ENCODE measurements at regions not wholly inside any gene's neighbourhood (a gene's known extent, or its start where the extent isn't known, plus 50 kb on each side); places are given as distances from the start of the nearest gene placed in this dataset.

DNA sequence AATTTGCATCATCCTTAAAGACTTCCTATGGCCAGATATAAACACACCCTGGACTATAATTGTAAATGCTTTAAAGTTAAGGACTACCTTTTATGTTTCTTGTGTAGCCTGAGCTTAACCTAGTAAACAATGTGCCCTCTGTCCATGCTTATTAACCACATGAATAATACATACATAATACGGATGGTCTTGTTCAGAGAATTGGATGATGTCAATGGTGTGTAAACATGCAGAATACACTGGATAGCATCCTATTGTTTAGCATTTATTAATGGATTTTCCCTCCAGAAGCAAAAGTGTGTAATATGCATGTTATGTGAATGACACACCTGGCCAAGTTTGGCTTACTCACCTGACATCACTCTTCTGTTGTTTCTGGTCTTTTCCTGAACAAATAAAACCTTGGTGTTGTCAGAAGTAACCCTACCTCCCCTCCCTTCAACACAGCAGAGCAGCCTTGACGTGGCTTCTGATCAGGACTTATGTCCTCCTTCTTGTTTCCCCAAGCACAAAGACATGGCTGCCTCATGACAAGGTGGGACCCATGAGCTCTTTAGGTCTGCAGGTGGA is 517.9 kb downstream of the MTRR start:
- DNase-seq (ENCODE audit: low read depth in 3 of 3), result no peak

DNA sequence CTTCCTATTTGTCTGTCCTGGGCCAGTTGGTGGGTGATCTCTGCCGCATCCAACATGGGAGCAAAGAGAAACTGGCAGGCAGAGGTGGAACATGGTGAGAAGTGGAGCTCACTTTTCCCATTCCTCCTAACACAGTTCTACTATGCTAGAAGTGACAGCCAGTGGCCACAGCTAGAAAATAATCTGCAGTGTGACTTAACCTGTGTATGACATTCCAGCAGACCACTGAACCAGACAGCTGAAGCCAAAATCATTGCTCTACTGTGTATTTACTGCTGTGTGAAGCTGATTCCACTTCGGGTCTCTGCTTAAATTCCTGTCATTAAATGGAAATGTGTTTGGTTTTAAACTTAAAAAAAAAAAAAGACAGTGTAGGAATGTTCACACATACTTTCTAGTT is 523.0 kb downstream of the MTRR start:
- DNase-seq (ENCODE audit: low read depth in 3 of 3), result no peak

DNA sequence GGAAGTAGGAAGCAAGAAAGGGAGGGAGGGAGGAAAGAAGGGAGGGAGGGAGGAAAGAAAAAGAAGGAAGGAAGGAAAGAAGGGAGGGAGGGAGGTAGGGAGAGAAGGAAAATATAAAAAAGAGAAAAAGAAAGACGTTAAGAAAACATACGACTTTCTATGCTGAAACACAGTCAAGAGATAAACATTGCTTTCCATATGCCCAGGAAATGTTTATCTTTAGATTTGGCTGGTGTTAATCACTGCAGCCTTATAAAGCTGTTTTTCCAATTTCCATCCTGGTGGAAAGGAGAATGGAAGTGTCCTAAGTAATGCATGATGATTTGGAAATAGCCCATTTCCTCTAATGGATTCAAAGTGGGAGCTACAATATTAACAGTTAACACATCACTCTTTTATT is 524.3 kb downstream of the MTRR start:
- no peak for DNase-seq (ENCODE audit: low read depth in 3 of 3)

DNA sequence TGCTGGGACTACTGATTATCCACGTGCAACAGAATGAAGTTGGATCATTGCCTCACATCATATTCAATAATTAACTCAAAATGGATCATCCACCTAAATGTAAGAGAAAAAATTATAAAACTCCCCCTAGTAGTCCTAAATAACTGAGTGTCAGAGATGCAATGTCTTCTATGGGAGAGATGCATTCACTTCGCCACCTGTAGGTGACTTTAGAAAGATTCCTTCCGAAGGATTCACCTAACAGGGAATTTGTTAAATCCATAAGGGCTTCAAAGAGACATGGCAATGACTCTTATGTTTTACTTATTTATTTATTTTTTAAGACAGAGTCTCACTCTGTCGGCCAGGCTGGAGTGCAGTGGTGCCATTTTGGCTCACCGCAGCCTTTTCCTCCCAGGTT is 526.0 kb downstream of the MTRR start:
- no peak for DNase-seq (ENCODE audit: low read depth in 3 of 3)

DNA sequence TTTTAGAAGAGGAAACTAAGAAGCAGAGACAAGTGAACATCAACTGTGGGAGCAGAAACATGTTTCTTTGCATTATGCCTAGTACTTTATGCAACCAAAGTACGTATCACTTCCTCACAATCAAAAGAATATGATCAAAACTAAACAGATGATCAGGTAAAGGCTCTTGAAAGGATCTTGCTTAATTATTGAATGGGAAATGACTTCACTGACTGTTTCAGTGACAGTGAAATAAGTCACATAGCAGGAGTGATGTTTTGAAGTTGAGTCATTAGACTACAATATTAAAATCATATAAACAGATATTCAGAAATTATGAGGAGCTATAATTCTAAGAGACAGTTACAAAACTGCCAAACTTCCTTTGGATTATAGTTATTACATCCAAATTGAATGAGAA is 527.3 kb downstream of the MTRR start:
- no peak for DNase-seq (ENCODE audit: low read depth in 3 of 3)

DNA sequence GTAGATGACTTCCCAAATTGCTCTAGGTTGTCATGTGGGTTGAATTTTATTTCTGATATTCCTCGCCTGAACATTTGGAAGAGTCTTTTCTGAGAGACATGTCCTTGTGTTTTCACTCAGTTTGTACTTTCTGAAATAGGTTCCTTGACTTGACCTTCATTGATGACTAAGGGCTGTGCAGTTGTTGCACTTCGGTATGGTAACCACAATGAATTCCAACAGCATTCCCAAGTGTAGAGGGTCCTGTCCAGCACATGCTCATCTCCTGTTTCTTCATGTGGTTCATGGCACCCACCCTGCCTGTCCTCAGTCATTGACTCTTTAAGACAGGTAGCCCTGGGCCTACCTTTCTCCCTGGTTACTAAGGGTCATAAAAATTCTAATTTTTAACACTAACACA is 527.8 kb downstream of the MTRR start:
- no peak for DNase-seq (ENCODE audit: low read depth in 3 of 3)

DNA sequence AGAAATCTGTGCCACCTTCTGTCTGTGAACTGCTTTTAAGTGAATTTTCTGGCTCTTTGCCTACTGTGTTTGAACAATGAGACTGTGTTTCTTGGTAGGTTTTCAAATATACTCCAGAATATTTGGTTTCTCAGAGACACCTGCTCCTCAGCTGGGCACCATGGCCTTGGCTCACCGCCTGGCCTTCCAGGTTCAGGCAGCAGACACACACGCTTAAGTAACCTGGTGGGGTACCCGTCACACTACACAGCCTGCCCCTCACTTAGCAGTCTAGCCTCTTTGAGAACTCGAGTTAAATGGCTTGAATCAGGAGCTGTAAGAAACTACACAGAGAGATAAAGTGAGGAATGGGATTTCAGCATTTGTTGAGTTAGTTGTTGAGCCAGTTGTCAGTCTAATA is 530.5 kb downstream of the MTRR start:
- no peak for DNase-seq (ENCODE audit: low read depth in 3 of 3)

DNA sequence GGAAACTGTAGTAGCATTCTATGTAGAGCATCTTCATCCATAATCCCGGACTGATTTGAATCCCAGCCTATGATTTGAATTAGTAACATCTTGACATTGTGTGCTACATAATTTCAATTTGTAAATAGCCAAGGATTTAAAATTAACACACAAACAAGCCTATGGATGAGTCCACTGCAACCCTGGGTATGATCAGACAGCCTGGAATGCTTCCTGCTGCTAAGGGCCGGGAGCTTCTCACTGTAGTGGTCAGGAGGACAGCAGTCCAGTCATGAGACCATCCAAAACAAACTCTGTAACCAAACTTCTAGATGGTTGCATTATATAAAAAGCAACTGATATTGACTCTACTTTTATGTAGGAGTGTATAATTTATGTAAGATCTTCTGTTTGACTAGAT is 539.3 kb downstream of the MTRR start:
- no peak for DNase-seq (ENCODE audit: low read depth in 3 of 3)

DNA sequence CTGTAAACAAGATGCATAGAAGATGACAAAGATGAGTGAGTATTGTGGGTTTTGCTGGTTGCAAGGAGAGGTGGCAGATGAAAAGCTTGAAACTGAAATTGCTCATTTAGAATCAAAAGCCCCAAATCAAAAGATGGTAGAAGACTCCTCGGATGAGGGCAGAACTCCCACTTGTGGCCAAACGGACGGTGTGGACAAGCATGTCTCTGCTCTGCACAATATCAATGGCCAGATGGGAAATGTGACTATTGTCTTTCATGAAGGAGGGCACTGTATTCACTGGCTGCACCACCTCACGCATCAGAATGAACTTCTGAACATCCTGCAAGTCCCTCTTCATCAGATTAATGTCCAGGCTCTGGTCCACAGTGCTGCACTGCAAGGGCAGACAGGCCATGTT is 541.7 kb downstream of the MTRR start:
- DNase-seq (ENCODE audit: low read depth in 3 of 3), result no peak

DNA sequence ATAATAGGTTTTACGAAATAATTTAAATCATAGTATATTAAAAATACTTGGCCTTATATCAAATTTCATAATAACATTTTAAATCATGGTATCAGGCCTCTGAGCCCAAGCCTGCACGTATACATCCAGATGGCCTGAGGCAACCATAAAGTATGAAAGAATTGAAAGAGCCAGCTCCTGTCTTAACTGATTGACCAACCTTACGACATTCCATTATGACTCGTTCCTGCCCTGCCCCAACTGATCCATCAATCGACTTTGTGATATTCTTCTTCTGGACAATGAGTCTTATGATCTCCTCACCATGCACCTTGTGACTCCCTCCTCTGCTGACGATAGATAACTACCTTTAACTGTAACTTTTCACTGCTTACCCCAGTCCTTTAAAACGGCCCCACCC is 545.0 kb downstream of the MTRR start:
- no peak for DNase-seq (ENCODE audit: low read depth in 3 of 3)

DNA sequence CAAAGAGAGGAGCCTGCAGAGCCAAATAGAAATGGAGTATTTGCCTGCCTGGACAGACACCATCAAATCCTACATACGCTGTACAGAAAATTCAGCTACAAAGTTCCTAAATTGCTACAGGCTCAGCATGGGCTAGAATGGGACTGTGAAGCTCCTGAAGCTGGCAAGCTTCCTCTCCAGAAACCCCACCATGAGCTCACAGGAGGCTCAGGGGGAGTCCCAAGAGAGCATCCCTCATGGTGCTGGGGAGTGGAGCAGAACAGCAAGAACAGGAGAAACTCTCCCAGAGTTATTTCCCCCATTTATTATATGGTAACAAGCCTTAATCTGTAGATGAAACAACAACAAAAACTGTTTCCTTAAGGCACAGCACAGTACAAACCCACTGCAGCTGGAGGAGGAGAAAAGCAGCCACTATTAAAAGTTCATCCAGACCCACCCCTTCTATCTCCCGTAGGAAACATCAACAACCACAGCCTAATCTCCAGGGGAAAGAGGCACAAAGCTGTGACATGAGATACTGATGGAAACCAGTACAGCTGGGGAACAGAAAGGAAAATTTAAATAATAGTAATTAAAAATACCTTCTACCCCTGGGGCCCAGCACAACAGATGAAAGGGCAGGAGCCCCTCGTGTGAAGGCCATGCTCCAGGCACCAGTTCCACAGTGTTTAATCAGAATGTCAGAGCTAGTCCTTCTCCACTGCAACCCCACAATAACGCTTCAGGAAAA is 548.5 kb downstream of the MTRR start:
- DNase-seq (ENCODE audit: low read depth in 3 of 3), result no peak

DNA sequence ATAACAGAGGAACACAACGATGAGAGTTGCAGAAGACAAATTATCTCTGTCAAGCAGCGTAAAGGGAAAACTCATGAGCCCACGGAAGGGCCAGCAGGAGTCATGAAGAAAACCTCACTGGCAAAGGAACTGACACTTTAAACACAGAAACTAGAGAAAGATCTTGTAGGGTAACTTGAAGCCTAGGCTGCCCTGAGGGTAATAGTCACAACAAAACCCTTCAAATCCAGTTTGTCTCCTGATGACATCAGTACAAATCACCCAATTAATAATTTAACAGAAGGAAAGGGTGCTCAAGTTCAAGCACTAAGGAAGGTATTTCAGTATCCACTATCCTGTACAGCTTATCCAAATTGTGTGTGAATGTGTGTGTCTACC is 549.1 kb downstream of the MTRR start:
- DNase-seq (ENCODE audit: low read depth in 3 of 3), result no peak

DNA sequence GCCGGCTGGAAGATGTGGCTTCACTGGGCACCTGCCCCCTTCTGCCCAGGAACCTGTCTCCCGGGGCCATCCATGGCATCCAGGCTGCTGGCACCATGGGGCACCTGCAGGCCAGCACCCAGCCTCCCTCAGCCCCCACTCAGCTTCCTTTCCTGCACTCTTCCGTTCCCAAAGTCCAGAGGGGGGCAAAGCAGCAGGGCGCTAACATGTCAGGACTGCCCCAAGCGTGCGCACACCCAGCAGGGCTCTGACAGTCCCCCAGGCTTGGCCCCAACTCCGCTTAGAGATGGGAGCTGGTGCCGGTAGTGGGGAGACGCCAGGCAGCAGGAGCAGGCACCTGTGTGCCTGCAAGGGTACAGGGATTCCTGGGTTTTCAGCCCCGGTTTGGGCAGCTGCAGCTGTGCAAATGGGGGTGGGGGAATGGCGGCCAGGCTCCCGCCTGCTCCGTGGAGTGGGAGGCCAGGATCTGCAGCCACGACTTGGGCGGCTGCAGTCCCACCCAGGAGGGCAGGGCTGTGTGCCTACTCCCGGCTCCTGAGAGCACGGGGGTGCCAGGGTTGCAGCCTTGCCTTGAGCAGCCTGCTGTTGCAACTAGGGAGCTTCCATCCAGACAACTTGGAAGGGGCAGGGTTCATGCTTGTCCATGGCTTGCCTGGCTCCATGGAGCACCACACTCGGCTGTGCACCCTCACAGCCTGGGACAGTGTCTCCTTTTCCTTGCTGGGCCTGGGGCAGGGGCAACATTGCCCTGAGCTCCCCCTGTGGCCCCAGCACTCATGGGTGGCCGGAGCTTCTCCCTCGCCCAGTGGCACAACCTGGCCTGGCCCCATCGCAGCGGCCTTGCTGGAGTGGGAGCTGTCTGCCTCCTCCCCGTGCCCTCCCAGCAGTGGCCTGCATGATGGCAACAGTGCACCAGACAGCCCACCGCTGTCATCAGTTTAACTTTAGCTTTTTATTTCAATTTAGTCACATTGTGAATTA is 561.1 kb downstream of the MTRR start:
- no peak for DNase-seq (ENCODE audit: low read depth in 3 of 3)

DNA sequence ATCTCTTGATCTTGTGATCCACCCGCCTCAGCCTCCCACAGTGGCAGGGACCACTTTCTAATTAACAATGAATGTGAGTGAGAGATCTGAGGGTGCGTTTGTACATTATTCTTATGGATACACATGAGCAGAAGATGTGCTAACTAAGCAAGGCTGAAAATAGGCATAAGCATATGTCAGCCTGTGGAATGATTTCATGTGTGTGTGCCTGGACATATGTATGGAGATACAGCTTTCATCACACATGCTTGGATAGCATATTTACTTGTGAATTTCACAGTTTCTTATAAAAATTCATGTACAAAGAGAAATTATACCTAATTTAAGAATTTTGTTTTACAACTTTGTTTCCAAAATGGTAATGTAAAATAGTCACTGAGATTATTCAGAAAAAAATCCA is 565.6 kb downstream of the MTRR start:
- DNase-seq (ENCODE audit: low read depth in 3 of 3), result no peak

DNA sequence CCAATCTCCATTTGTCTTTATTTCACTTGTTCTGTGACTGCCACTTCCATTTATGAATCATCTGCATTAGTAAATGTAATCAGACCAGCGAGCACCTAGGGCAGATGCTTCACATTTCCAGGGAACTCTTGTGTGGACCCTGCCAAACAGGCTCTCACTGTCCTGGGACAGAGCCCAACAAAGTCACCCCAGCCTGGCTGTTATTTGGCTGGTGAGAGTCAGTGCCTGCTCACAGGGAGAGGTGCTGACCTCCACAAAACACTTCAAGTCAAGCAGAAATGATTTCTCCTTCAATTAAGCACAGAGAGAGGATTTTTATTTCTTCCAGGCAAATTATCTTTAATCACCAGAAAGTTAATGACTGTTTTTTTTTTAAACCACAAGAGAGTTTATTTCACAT is 568.0 kb downstream of the MTRR start:
- DNase-seq (ENCODE audit: low read depth in 3 of 3), result no peak

DNA sequence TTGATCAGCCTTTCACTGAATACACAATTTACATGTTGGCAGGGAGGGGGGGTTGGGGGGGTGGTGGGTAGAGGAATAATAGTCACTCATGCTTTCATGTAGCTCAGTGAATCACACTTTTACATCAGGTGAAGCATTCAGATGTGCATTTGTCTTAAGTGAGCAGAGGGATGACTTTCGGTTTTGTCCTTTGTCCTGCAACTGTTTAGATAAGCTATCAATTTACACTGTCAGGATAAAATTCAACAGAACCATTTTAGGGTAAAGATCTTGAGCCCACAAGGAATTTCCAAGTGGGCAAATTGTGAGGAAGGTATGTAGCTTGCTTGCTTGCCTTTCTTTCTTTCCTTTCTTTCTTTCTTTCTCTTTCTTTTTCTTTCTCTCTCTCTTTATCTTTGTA is 576.2 kb downstream of the MTRR start:
- DNase-seq (ENCODE audit: low read depth in 3 of 3), result no peak

DNA sequence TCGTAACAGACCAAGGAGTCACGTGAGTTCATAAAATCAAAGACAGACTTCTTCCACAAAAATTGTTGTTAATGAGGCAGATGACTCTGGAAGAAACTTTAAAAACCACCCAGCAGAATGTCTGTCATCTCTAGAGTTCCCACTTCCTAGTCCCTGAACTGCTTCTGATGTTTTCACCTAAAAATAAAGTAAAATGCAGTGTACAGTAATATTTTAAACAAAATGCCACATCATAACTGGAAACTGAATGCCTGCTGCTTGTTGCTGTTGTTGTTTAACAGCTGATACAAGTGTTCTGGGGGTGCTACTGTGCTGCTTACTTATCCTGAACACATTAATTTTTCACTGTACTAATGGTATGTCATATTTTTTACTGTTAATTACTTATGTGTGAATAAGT is 577.2 kb downstream of the MTRR start:
- no peak for DNase-seq (ENCODE audit: low read depth in 3 of 3)

DNA sequence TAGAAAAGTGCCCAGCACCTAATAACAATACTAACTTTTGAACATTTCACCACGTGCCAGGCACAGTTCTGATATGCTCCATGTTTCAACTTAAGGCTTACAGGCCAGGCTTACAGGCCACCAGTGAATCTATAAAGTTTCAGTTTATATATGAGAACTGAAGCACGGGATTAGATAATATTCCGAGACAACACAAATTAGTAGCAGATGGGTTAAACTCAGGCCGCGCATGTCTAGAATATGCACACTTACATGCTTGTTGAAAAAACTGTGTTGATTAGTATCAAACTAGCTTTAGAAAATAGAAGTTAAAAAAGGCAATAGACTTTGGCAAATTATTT is 587.9 kb downstream of the MTRR start:
- no peak for DNase-seq (ENCODE audit: low read depth in 3 of 3)

DNA sequence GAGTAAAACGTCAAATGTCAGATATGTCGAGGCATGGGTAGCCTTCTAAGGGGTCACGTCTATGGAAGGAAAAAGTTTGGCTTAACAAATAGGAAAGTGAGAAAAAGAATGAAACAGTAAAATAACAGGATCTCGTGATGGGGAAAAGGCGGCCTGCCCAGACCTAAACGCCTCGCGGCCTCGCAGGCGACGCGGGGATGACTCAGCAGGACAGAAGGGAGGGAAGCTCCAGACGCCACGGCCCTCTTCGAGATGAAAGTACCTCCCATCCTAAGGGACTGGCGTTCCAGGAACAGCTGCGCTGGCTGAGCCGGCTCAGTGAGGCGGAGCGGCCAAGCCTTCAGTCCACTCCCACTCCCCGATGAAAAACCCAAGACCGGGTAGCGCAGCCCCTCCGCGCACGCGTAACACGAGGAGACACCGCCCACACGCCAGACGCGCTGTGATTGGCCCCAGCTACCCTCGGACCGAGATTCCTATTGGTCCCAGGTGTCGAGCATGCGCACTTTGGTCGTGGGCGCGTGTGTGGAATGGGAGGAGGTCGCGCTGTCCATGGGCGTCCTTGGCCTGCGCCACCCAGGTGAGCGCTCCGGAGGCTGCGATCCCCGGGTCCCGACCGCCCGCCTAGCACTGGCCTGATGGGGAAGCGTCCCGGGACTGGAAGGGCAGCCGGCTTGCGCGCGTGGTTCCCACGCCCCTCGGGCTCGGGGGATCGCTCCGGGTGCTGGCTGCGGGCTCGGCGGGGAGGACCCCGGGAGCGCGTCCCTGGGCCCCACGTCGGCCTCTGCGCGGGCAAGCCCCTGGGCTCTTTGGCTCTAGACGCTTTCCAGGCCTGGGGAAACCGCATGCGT is 588.5 kb downstream of the MTRR start:
- DNase-seq (ENCODE audit: low read depth in 3 of 3), result peak; percentile 74 to 82 (median 80)

DNA sequence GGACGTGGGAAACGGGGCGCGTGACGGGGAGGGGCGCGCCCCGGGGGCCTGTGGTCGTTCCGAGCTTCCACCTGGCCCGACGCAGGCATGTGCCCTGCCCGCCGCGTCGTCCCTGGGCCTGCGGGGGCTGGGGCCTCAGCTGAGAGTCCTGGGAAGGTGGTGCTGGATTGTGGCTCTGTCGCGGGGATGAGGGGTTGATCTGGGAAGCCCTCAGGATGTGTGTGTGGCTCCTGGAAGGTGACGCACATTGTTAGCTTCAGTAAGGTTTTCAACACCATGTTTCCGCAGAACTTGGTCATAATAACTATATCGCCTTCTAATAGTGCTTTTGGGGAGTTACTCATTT is 589.1 kb downstream of the MTRR start:
- no peak for DNase-seq (ENCODE audit: low read depth in 3 of 3)

DNA sequence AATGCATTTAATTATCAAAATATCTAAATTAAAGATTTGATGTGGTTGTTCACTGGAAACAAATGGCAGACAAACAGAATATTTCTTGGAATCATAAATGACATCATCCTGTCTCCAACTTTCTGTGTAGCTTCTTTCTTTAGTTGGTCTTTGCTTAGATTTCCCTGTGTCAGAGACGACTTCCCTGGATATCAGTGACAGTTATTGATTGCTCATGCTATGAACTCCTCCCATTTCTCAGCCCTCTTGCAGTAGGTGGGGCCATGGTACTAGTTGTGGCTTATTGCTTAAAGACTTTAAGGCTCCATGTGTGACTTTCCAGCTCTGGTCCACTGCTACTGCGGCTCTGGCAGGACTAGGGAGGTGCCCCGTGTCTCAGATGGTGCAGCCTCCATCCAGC is 592.6 kb downstream of the MTRR start:
- no peak for DNase-seq (ENCODE audit: low read depth in 3 of 3)

DNA sequence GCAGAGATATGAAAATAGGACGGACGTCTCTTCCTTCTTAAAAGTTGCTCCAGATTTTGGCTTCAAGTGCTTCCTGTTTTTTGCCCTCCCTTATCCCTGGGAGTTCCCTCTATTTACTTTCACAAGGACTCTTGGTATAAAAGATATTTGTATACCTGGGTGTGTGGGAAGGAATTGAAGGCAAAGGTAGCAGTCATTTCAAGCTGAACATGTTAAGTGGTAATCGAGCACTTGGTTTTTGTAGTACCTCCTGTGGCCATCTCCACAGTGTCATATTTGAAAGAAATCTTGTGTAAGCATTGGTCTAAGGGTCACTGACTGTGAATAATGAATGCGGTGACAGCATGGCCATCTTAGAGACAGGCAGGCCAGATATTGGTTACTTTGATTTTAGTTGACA is 593.6 kb downstream of the MTRR start:
- no peak for DNase-seq (ENCODE audit: low read depth in 3 of 3)
